SK-N-MC (cell line): ENCODE measurements at regions not wholly inside any gene's neighbourhood (a gene's known extent, or its start where the extent isn't known, plus 50 kb on each side); places are given as distances from the start of the nearest gene placed in this dataset.

ENCODE experiments used
- EZH2 ChIP-seq: fragments of 200-600 bp; sonication (generic); IDR thresholded peaks from one replicate; pipeline ENCODE4 v1.6.1; 2017; ENCODE audit warnings: antibody characterized with exemption
- POLR2AphosphoS5 ChIP-seq: IDR thresholded peaks from 2 replicates; pipeline ENCODE4 v1.6.1; 2012; ENCODE audit warnings: mild to moderate bottlenecking, low read depth, low read length, borderline replicate concordance

DNA sequence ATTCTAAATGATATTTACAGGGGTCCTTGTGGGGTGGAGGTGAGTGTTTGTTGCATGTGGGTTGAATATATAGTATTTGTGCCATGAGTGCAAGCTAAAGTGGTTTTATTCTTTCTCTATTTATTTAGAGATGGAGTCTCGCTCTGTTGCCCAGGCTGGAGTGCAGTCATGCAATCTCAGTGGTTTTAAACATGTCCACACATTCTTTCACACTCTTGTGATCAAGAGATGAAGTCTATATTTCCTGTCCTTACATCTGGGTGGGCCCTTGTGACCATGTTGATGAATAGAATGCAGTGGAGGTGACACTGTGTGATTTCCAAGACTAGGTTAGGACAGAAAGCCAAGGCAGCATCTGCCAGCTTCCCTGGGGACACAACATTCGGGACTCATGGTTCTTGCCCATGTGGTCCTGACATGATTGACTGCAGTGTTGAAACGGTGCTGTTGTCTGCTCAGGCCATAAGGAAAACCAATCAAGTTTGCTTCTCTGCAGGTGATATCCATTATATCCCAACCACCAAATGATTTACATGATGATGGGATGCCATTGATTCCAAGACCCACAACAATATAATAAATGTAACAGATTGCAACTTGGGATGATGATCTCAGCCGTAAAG lies 172.6 kb downstream of the SUDS3 start:
- TF ChIP-seq POLR2AphosphoS5 (no peak), EZH2 (no peak)
